ENCODE measurements at regions not wholly inside any gene's neighbourhood (a gene's known extent, or its start where the extent isn't known, plus 50 kb on each side); places are given as distances from the start of the nearest gene placed in this dataset.
"Not testable (repeated sequence)": the region's sequence is repeated elsewhere in the genome, so short reads cannot be mapped to it uniquely, and the experiment has no call there.

DNA sequence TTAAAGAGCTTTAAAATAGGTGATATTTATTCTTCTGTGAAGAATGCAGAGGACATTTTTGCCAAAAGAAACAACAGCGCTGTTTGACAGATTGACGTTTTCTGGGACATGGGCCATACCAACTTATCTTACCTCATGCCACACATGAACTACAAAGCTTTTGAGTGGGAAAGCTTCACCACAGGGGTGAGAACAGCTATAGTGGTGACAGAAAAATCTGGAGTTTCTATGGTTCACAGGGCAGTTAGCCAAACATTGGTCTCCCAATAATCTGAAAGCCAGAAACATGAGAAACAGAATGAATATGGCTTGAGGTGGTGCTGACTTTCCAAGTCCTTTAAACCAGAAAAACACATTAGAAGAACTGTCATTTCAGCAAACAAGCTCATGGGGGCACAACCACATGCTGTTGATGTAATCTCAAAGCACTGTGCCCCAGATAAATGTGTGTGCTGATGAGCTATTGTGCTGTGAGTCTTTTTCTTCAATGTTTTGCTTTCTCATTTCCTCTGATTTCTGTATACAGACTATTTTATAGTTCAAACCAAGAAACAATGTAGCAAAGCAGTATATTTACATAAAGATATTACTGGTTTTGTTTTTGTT lies 905.4 kb downstream of the SLC16A7 start:
- no peak overlapping the region for H3K27ac ChIP-seq (ENCODE audit: low read depth, low read length)
- no peak overlapping the region for H3K4me3 ChIP-seq (ENCODE audit: low read depth, low read length)
- peaks cover 2% of the 10 kb centered on the region for H3K9me3 ChIP-seq (ENCODE audit: control insufficient read depth, insufficient read depth, low read length)
- DNase-seq (ENCODE audit: low read depth in 4 of 6, low spot score in 6 of 6), result peak in 3 of 6 donors; percentile 32 to 88 (median 70)
- H3K36me3 ChIP-seq (ENCODE audit: control insufficient read depth, insufficient read depth, low read length), result no peaks in the 10 kb centered on the region
- H3K27me3 ChIP-seq (ENCODE audit: control insufficient read depth, insufficient read depth, low read length), result no peaks in the 10 kb centered on the region
- H3K4me1 ChIP-seq (ENCODE audit: control insufficient read depth, insufficient read depth, low read length), result no peaks in the 10 kb centered on the region
- WGBS (ENCODE audit: insufficient coverage), result no CpG with 5 or more reads among the region's 2 CpGs

DNA sequence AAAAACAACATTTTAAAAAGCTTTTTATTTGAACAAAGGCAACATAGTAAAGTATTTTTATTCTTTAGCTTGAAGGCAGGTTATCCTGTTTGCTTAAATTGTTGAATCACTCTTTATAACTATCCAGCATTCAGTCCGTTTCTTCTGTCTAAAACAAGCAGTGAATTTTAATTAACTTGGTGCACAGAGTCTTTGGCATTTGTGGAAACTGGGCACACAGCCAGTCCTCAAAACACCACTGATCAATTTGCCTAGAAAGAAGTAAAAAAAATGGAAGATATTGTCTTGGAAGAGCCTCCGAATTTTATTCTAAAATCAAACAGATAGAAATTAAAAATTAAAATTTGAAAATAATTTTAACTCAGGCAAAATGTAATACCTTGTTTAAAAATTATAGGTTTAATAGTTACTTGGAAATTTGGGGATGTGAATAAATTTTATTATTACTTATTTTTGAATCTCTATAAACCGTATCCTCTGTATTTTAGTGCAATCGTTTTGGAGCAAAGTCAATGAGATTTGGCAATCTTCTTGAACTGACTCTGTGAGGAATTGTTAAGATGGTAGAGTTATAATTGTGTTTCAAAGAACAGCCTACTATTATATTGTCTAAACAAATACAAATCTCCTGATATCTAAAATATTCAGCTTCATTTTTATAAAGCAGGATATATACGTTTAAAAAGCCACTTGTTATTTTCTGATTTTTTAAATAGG lies 927.0 kb downstream of the SLC16A7 start:
- no peaks in the 10 kb centered on the region for H3K9me3 ChIP-seq (ENCODE audit: control insufficient read depth, insufficient read depth, low read length)
- no peak overlapping the region for H3K4me3 ChIP-seq (ENCODE audit: low read depth, low read length)
- no peaks in the 10 kb centered on the region for H3K4me1 ChIP-seq (ENCODE audit: control insufficient read depth, insufficient read depth, low read length)
- DNase-seq (ENCODE audit: low read depth in 4 of 6, low spot score in 6 of 6), result peak; percentile 49 to 93 (median 77)
- no CpG with 5 or more reads among the region's 5 CpGs for WGBS (ENCODE audit: insufficient coverage)
- no peak overlapping the region for H3K27ac ChIP-seq (ENCODE audit: low read depth, low read length)
- H3K27me3 ChIP-seq (ENCODE audit: control insufficient read depth, insufficient read depth, low read length), result no peaks in the 10 kb centered on the region
- H3K36me3 ChIP-seq (ENCODE audit: control insufficient read depth, insufficient read depth, low read length), result no peaks in the 10 kb centered on the region

DNA sequence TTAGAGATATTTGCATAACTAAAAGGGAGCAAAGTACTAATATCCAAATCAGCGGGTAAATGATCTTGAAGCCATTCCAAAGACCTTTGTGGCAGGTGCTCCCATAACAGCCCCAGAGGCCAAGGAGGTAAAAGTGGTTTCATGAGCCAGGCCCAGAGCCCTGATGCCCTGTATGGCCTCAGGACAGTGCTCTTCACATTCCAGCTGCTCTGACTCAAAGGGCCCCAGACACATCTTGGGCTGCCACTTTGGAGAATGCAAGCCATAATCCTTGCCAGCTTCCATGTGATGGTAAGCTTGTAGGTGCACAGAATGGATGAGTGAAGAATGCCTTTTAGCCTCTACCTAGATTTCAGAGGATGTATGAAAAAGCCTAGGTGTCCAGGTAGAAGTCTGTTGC lies 933.4 kb downstream of the SLC16A7 start:
- Histone ChIP-seq H3K4me3 (ENCODE audit: low read depth, low read length) (no peak overlapping the region), H3K27me3 (ENCODE audit: control insufficient read depth, insufficient read depth, low read length) (no peaks in the 10 kb centered on the region), H3K36me3 (ENCODE audit: control insufficient read depth, insufficient read depth, low read length) (no peaks in the 10 kb centered on the region), H3K9me3 (ENCODE audit: control insufficient read depth, insufficient read depth, low read length) (no peaks in the 10 kb centered on the region), H3K4me1 (ENCODE audit: control insufficient read depth, insufficient read depth, low read length) (no peaks in the 10 kb centered on the region), H3K27ac (ENCODE audit: low read depth, low read length) (no peak overlapping the region)
- DNase-seq (ENCODE audit: low read depth in 4 of 6, low spot score in 6 of 6), result no peak
- 100% methylated on average over 1 of the region's 1 CpG for WGBS (ENCODE audit: insufficient coverage)

- no peak for DNase-seq (ENCODE audit: low read depth in 4 of 6, low spot score in 6 of 6)
- Histone ChIP-seq H3K27me3 (ENCODE audit: control insufficient read depth, insufficient read depth, low read length) (no peaks in the 10 kb centered on the region), H3K36me3 (ENCODE audit: control insufficient read depth, insufficient read depth, low read length) (no peaks in the 10 kb centered on the region), H3K27ac (ENCODE audit: low read depth, low read length) (no peak overlapping the region), H3K4me1 (ENCODE audit: control insufficient read depth, insufficient read depth, low read length) (no peaks in the 10 kb centered on the region), H3K9me3 (ENCODE audit: control insufficient read depth, insufficient read depth, low read length) (no peaks in the 10 kb centered on the region), H3K4me3 (ENCODE audit: low read depth, low read length) (no peak overlapping the region)
- 100% methylated on average over 1 of the region's 1 CpG for WGBS (ENCODE audit: insufficient coverage)
These were observed 933.9 kb downstream of the SLC16A7 start for GRCh38 chr12:60529723-60530122.

DNA sequence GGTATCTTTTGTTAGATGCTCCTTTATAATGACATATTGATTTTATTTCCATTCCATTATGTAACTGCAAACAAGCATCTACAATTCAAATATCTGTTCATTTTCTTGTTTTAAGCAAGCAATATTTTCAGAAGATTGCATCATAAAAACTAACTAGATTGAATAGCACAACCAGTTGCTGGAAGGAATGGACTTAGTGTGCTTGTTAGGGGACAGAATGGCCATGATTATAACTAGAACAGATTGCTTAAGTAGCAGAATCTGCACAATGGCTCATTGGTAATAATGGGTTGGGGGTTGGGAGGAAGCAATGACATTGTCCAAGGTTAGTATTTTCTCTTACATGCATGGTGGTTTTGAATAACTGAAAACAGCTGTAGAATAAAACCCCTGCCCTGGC lies 939.5 kb downstream of the SLC16A7 start:
- DNase-seq (ENCODE audit: low read depth in 4 of 6, low spot score in 6 of 6), result no peak
- Histone ChIP-seq H3K4me3 (ENCODE audit: low read depth, low read length) (no peak overlapping the region), H3K27ac (ENCODE audit: low read depth, low read length) (no peak overlapping the region), H3K9me3 (ENCODE audit: control insufficient read depth, insufficient read depth, low read length) (no peaks in the 10 kb centered on the region), H3K4me1 (ENCODE audit: control insufficient read depth, insufficient read depth, low read length) (no peaks in the 10 kb centered on the region), H3K36me3 (ENCODE audit: control insufficient read depth, insufficient read depth, low read length) (no peaks in the 10 kb centered on the region), H3K27me3 (ENCODE audit: control insufficient read depth, insufficient read depth, low read length) (no peaks in the 10 kb centered on the region)

DNA sequence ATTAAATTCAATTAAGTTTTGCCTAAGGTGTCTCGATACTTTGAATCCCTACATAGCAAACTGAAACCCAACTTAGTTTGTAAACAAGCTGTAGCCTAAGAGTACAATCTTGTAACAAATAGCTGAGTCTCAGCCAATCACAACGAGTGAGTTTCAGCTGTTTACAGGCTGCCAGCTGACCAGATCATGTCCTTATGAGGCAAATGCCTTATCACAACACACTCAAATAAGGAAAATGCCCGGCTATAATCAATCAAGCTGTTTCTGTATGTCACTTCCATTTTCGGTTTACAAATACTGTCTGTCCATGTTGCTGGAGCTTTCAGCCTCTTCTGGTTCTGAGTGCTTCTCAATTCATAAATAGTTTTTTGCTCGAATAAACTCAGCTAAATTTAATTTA lies 943.8 kb downstream of the SLC16A7 start:
- Histone ChIP-seq H3K4me3 (ENCODE audit: low read depth, low read length) (no peak overlapping the region), H3K4me1 (ENCODE audit: control insufficient read depth, insufficient read depth, low read length) (no peaks in the 10 kb centered on the region), H3K27me3 (ENCODE audit: control insufficient read depth, insufficient read depth, low read length) (no peaks in the 10 kb centered on the region), H3K36me3 (ENCODE audit: control insufficient read depth, insufficient read depth, low read length) (no peaks in the 10 kb centered on the region), H3K9me3 (ENCODE audit: control insufficient read depth, insufficient read depth, low read length) (no peaks in the 10 kb centered on the region), H3K27ac (ENCODE audit: low read depth, low read length) (no peak overlapping the region)
- WGBS (ENCODE audit: insufficient coverage), result 40% methylated on average over 2 of the region's 5 CpGs
- peak in 1 of 6 donors; percentile 15 for DNase-seq (ENCODE audit: low read depth in 4 of 6, low spot score in 6 of 6)

DNA sequence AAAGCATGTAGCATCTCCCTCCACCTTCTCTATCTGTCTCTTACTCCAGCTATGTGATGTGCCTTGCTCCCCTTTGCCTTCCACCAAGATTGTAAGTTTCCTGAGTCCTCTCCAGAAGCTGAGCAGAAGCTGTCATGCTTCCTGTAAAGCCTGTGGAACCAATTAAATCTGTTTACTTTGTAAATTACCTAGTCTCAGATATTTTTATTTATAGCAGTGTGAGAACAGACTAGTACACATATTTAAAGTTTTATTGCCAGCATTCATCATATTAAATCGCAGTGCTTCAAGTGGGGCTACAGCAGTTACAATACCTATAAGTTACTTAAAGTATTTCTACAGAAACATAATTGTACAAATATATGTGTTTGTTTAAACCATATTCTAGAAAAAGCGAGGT lies 973.1 kb downstream of the SLC16A7 start:
- no peaks in the 10 kb centered on the region for H3K4me1 ChIP-seq (ENCODE audit: control insufficient read depth, insufficient read depth, low read length)

GRCh38 chr12:60577607-60578006 lies 981.8 kb downstream of the SLC16A7 start:
- H3K27me3 ChIP-seq (ENCODE audit: control insufficient read depth, insufficient read depth, low read length), result no peaks in the 10 kb centered on the region
- no peaks in the 10 kb centered on the region for H3K9me3 ChIP-seq (ENCODE audit: control insufficient read depth, insufficient read depth, low read length)
- DNase-seq (ENCODE audit: low read depth in 4 of 6, low spot score in 6 of 6), result no peak
- H3K4me3 ChIP-seq (ENCODE audit: low read depth, low read length), result no peak overlapping the region
- H3K27ac ChIP-seq (ENCODE audit: low read depth, low read length), result no peak overlapping the region
- no peaks in the 10 kb centered on the region for H3K4me1 ChIP-seq (ENCODE audit: control insufficient read depth, insufficient read depth, low read length)
- WGBS (ENCODE audit: insufficient coverage), result 93% methylated on average over 2 of the region's 4 CpGs
- H3K36me3 ChIP-seq (ENCODE audit: control insufficient read depth, insufficient read depth, low read length), result no peaks in the 10 kb centered on the region

More for the DNA sequence above, 973.1 kb downstream of the SLC16A7 start:
- Histone ChIP-seq H3K27me3 (ENCODE audit: control insufficient read depth, insufficient read depth, low read length) (no peaks in the 10 kb centered on the region), H3K27ac (ENCODE audit: low read depth, low read length) (no peak overlapping the region), H3K9me3 (ENCODE audit: control insufficient read depth, insufficient read depth, low read length) (no peaks in the 10 kb centered on the region), H3K36me3 (ENCODE audit: control insufficient read depth, insufficient read depth, low read length) (no peaks in the 10 kb centered on the region), H3K4me3 (ENCODE audit: low read depth, low read length) (no peak overlapping the region)
- DNase-seq (ENCODE audit: low read depth in 4 of 6, low spot score in 6 of 6), result no peak
- no CpG with 5 or more reads among the region's 2 CpGs for WGBS (ENCODE audit: insufficient coverage)

DNA sequence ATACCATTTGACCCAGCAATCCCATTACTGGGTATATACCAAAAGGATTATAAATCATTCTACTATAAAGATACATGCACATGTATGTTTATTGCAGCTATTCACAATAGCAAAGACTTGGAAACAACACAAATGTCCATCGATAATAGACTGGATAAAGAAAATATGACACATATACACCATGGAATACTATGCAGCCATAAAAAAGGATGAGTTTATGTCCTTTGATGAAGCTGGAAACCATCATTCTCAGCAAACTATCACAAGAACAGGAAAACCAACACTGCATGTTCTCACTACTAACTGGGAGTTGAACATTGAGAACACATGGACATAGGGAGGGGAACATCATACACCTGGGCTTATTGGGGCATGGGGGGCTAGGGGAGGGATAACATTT lies 991.8 kb downstream of the SLC16A7 start:
- H3K27ac ChIP-seq (ENCODE audit: low read depth, low read length); H3K4me1 ChIP-seq (ENCODE audit: control insufficient read depth, insufficient read depth, low read length); H3K36me3 ChIP-seq (ENCODE audit: control insufficient read depth, insufficient read depth, low read length); DNase-seq (ENCODE audit: low read depth in 4 of 6, low spot score in 6 of 6); H3K9me3 ChIP-seq (ENCODE audit: control insufficient read depth, insufficient read depth, low read length); H3K27me3 ChIP-seq (ENCODE audit: control insufficient read depth, insufficient read depth, low read length); H3K4me3 ChIP-seq (ENCODE audit: low read depth, low read length): not testable (repeated sequence)
- no CpG with 5 or more reads among the region's 1 CpG for WGBS (ENCODE audit: insufficient coverage)

- 97% methylated on average over 9 of the region's 13 CpGs for WGBS (ENCODE audit: insufficient coverage)
- DNase-seq (ENCODE audit: low read depth in 4 of 6, low spot score in 6 of 6), result no peak
- no peak overlapping the region for H3K27ac ChIP-seq (ENCODE audit: low read depth, low read length)
- H3K4me1 ChIP-seq (ENCODE audit: control insufficient read depth, insufficient read depth, low read length), result no peaks in the 10 kb centered on the region
- H3K36me3 ChIP-seq (ENCODE audit: control insufficient read depth, insufficient read depth, low read length), result no peaks in the 10 kb centered on the region
- no peaks in the 10 kb centered on the region for H3K9me3 ChIP-seq (ENCODE audit: control insufficient read depth, insufficient read depth, low read length)
- no peaks in the 10 kb centered on the region for H3K27me3 ChIP-seq (ENCODE audit: control insufficient read depth, insufficient read depth, low read length)
- no peak overlapping the region for H3K4me3 ChIP-seq (ENCODE audit: low read depth, low read length)
These were observed 998.3 kb downstream of the SLC16A7 start for GRCh38 chr12:60594035-60594711.
